ENCODE measurements at regions not wholly inside any gene's neighbourhood (a gene's known extent, or its start where the extent isn't known, plus 50 kb on each side); places are given as distances from the start of the nearest gene placed in this dataset.

DNA sequence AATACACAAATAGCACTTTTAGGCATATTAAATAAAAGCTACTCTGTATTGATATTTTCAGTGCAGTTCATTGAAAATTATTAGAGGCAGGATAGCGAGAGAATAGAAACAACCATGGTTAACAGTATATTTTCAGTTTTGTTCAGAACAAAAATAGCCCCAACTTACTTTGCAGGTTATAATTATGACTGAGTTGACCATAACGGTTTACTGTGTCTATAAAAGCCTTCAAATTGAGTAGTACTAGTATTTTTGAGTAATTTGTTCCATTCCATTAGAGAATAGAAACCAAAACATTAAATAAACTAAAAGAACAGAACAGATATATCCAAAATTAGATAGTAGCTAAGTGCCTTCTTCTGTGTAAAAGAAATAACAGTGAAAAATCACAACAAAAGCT is 1108.4 kb upstream of the PCDH20 start:
- no peak for DNase-seq (ENCODE audit: low spot score in 2 of 2)
- Histone ChIP-seq H3K27me3 (no peaks in the 10 kb centered on the region), H3K4me1 (no peaks in the 10 kb centered on the region), H3K4me3 (no peak overlapping the region), H3K9me3 (no peaks in the 10 kb centered on the region), H3K36me3 (no peaks in the 10 kb centered on the region), H3K27ac (no peak overlapping the region)
- TF ChIP-seq POLR2A (IDR thresholded peaks at IDR 0.05) (no peak), EP300 (IDR thresholded peaks at IDR 0.05) (no peak)
- TF ChIP-seq, protein P1, sequence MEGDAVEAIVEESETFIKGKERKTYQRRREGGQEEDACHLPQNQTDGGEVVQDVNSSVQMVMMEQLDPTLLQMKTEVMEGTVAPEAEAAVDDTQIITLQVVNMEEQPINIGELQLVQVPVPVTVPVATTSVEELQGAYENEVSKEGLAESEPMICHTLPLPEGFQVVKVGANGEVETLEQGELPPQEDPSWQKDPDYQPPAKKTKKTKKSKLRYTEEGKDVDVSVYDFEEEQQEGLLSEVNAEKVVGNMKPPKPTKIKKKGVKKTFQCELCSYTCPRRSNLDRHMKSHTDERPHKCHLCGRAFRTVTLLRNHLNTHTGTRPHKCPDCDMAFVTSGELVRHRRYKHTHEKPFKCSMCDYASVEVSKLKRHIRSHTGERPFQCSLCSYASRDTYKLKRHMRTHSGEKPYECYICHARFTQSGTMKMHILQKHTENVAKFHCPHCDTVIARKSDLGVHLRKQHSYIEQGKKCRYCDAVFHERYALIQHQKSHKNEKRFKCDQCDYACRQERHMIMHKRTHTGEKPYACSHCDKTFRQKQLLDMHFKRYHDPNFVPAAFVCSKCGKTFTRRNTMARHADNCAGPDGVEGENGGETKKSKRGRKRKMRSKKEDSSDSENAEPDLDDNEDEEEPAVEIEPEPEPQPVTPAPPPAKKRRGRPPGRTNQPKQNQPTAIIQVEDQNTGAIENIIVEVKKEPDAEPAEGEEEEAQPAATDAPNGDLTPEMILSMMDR (IDR thresholded peaks at IDR 0.05): no peak
- 40 to 54% methylated on average over 2 of the region's 2 CpGs for WGBS, 2 donors

DNA sequence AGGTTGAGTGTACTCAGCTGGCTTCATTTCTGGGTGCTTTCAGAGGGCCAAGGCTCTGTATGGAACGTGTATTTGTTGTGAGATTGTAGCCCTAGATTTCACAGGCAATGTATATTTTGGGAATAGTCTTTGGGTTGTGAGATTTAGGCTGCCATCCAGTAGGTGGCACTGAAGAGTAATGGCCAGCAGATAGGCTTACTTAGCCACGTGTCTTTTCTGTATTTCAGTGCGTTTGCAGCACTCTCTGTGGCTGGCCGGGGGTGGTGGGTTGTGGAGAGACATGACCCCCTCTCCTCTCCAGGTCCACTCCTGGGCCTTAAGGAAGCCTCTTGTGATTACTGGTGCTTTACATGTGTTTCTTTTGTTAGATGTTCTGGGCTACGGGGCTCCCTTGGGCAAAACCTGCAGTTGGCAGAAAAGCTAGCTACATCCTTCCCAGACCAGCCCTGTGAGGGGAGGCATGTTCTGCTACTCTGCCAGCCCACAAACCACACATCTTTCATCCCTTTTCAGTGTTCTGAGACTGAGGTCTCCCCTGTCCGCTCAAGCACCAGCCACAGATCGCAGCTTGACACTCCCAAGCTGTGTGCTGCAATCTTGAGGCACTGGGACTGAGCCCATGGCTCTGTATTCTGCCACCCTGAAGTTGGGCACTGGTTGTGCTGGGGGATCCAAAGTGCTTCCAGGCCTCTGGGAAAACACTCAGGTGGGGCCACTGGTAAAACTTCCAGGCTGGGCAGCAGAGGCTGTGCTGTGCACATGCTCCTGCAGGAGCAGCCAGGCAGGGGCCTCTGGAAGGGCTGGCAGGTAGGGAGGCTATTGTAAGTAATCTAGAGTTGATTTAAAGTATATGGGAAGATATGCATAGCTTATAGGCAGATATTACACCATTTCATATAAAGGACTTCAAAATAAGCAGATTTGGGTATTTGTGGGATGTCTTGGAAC is 1096.8 kb upstream of the PCDH20 start:
- DNase-seq (ENCODE audit: low spot score in 2 of 2): no peak
- TF ChIP-seq POLR2A (IDR thresholded peaks at IDR 0.05): no peak
- TF ChIP-seq, protein P1 (IDR thresholded peaks at IDR 0.05): peak in 3 of 5 experiments; percentile 30 to 47 (median 34)
- Histone ChIP-seq H3K4me3 (no peak overlapping the region), H3K36me3 (no peaks in the 10 kb centered on the region), H3K27me3 (no peaks in the 10 kb centered on the region), H3K9me3 (no peaks in the 10 kb centered on the region), H3K27ac (no peak overlapping the region), H3K4me1 (peaks cover 0 to 5% (median 0%) of the 10 kb centered on the region in 4 donors)
- 41% methylated on average over 7 of the region's 7 CpGs for WGBS, 2 donors

DNA sequence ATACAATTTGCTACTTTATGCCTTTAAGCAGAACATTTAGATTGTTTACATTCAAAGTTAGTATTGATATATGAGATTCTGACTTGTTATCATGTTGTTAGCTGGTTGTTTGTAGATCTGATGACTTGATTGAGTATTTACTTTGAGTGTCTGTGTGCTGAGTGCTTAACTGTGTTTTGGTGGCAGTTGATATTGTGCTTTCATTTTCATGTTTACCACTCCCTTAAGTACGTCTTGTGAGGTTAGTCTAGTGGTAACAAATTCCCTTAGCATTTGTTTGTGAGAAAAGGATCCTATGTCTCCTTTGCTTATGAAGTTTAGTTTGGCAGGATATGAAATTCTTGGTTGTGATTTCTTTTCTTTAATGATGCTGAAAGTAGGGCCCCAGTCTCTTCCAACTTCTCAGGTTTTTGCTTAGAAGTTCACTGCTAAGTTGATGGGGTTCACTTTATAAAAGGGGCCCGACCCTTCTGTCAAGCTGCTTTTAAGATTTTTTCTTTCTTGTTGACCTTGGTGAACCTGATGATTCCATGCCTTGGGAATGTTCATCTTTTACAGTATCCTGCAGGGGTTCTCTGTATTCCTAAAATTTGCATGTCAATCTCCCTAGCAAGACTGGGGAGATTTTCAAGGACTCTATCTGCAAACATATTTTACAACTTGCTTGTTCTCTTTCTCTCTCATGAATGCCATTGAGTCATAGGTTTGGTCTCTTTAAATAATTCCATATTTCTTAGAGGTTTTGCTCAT is 1095.4 kb upstream of the PCDH20 start:
- Histone ChIP-seq H3K4me3 (no peak overlapping the region), H3K36me3 (no peaks in the 10 kb centered on the region), H3K27me3 (no peaks in the 10 kb centered on the region), H3K4me1 (peaks cover 0 to 5% (median 0%) of the 10 kb centered on the region in 4 donors), H3K9me3 (no peaks in the 10 kb centered on the region), H3K27ac (no peak overlapping the region)
- no peak for DNase-seq (ENCODE audit: low spot score in 2 of 2)
- TF ChIP-seq, protein P1 (IDR thresholded peaks at IDR 0.05): no peak
- TF ChIP-seq EP300 (IDR thresholded peaks at IDR 0.05) (no peak), POLR2A (IDR thresholded peaks at IDR 0.05) (no peak)
- 52 to 58% methylated on average over 2 of the region's 2 CpGs for WGBS, 2 donors

DNA sequence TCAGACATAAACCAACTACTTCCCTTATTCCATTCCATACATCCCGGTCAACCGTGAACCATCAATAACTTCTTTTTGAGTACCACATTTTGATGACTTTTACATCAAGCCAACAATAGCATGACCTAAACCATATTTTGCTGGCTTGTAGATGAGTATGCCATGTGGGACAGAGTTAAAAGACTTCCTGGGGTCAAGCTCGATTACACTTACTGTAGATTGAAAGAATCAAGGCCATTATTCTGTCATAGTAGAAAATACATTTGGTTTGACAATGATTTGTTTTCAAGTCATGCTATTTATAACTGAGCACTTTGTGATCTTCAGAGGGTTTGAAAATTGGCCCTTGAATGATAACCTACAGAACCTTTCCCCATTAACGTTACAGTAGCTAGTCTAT is 1086.9 kb upstream of the PCDH20 start:
- Histone ChIP-seq H3K36me3 (no peaks in the 10 kb centered on the region), H3K27me3 (no peaks in the 10 kb centered on the region), H3K9me3 (no peaks in the 10 kb centered on the region), H3K4me3 (no peak overlapping the region), H3K4me1 (no peaks in the 10 kb centered on the region), H3K27ac (no peak overlapping the region)
- DNase-seq (ENCODE audit: low spot score in 2 of 2): no peak
- WGBS, 2 donors: 58 to 63% methylated on average over 4 of the region's 4 CpGs
- no peak for TF ChIP-seq EP300 (IDR thresholded peaks at IDR 0.05)
- TF ChIP-seq, protein P1 (IDR thresholded peaks at IDR 0.05): no peak
- TF ChIP-seq POLR2A (IDR thresholded peaks at IDR 0.05): no peak

DNA sequence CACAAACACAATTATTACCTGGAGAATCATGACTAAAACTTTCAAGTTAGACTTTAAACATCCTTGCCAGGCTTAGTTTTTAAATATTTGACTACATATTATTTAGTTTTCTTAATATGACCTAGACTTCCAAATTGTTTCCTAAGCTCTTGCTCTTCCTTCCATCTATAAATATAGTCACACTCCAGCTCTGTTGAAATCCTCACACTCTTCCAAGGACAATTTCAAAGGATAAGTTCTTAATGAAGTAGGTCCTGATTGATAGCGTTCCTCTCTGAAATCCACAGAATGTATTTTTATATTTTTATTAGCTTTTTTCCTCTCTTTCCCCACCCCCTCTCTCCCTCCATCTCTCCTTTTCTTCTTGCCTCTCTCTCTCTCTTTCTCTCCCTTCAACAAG is 1074.1 kb upstream of the PCDH20 start:
- Histone ChIP-seq H3K9me3 (no peaks in the 10 kb centered on the region), H3K36me3 (no peaks in the 10 kb centered on the region), H3K27me3 (no peaks in the 10 kb centered on the region), H3K27ac (no peak overlapping the region), H3K4me3 (no peak overlapping the region), H3K4me1 (no peaks in the 10 kb centered on the region)
- no peak for TF ChIP-seq EP300 (IDR thresholded peaks at IDR 0.05)
- no peak for TF ChIP-seq POLR2A (IDR thresholded peaks at IDR 0.05)
- TF ChIP-seq, protein P1 (IDR thresholded peaks at IDR 0.05): no peak
- DNase-seq (ENCODE audit: low spot score in 2 of 2): no peak
- 89 to 100% methylated on average over 1 of the region's 1 CpG for WGBS, 2 donors
